ENCODE measurements at regions not wholly inside any gene's neighbourhood (a gene's known extent, or its start where the extent isn't known, plus 50 kb on each side); places are given as distances from the start of the nearest gene placed in this dataset.

DNA sequence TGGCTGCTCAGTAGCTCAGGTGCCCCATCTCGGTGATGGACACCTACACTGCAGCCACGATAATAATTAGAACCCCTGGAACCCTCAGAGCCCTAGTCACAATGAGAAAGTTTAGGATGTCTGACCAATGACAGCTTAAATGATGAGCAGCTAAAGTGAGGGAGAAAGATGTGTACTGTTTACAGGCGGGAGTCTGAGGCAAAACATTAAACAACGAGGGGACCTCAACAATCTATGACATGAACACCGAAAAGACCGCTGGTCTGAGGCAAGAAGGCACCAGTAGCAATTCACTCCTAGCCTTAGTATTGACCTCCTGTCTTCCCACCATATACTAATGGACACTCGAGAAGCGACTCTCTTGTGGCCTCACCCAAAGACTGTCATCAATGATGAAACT is 369.5 kb upstream of the SMIM31 start:
- no peaks in the 10 kb centered on the region for H3K4me1 Mint-ChIP-seq (ENCODE audit: insufficient read depth, unreplicated experiment)
- BruUV-seq (replicated peaks) = no TSS peak
- H3K27me3 Mint-ChIP-seq (ENCODE audit: insufficient read depth, unreplicated experiment) = no peaks in the 10 kb centered on the region
- no peak overlapping the region for H3K27ac Mint-ChIP-seq (ENCODE audit: low read depth, unreplicated experiment)
- H3K4me3 Mint-ChIP-seq (ENCODE audit: unreplicated experiment) = no peak overlapping the region
- no peak for TF ChIP-seq CTCF (IDR thresholded peaks at IDR 0.05; ENCODE audit: unreplicated experiment)
- ChIA-PET CTCF (no interaction called here), POLR2A (no interaction called here)
- no peaks in the 10 kb centered on the region for H3K36me3 Mint-ChIP-seq (ENCODE audit: insufficient read depth, unreplicated experiment)
- H3K9me3 Mint-ChIP-seq (ENCODE audit: unreplicated experiment) = no peaks in the 10 kb centered on the region
- intact Hi-C loops (cut with micrococcal nuclease) = loop anchor here (5.0 kb wide), 1 partner anchor 827 kb away; no protein-coding TSS in a partner anchor
- DNase-seq (ENCODE audit: unreplicated experiment) = no peak

GRCh38 chr4:164396439-164396838 is 357.5 kb upstream of the SMIM31 start:
- Mint-ChIP-seq H3K9me3 (ENCODE audit: unreplicated experiment) (no peaks in the 10 kb centered on the region), H3K36me3 (ENCODE audit: insufficient read depth, unreplicated experiment) (no peaks in the 10 kb centered on the region), H3K27me3 (ENCODE audit: insufficient read depth, unreplicated experiment) (no peaks in the 10 kb centered on the region), H3K27ac (ENCODE audit: low read depth, unreplicated experiment) (no peak overlapping the region), H3K4me1 (ENCODE audit: insufficient read depth, unreplicated experiment) (no peaks in the 10 kb centered on the region), H3K4me3 (ENCODE audit: unreplicated experiment) (no peak overlapping the region)
- ChIA-PET CTCF (interaction anchor here (0.9 kb wide), 1 partner anchor 109 kb away, joined by 3 read pairs; no protein-coding TSS in a partner anchor), POLR2A (interaction anchor here (1.4 kb wide), 1 partner anchor 9 kb away, joined by 3 read pairs; no protein-coding TSS in a partner anchor)
- no TSS peak for BruUV-seq (replicated peaks)
- DNase-seq (ENCODE audit: unreplicated experiment) = peak; percentile 24
- TF ChIP-seq CTCF (IDR thresholded peaks at IDR 0.05; ENCODE audit: unreplicated experiment) = no peak
- intact Hi-C loops (cut with micrococcal nuclease) = no loop called here

GRCh38 chr4:164402554-164402953 is 351.4 kb upstream of the SMIM31 start:
- intact Hi-C loops (cut with micrococcal nuclease) = no loop called here
- Mint-ChIP-seq H3K27me3 (ENCODE audit: insufficient read depth, unreplicated experiment) (no peaks in the 10 kb centered on the region), H3K9me3 (ENCODE audit: unreplicated experiment) (no peaks in the 10 kb centered on the region), H3K4me3 (ENCODE audit: unreplicated experiment) (no peak overlapping the region), H3K4me1 (ENCODE audit: insufficient read depth, unreplicated experiment) (peaks cover 7% of the 10 kb centered on the region), H3K27ac (ENCODE audit: low read depth, unreplicated experiment) (no peak overlapping the region), H3K36me3 (ENCODE audit: insufficient read depth, unreplicated experiment) (no peaks in the 10 kb centered on the region)
- DNase-seq (ENCODE audit: unreplicated experiment) = no peak
- BruUV-seq (replicated peaks) = no TSS peak
- ChIA-PET CTCF (no interaction called here), POLR2A (no interaction called here)
- no peak for TF ChIP-seq CTCF (IDR thresholded peaks at IDR 0.05; ENCODE audit: unreplicated experiment)

DNA sequence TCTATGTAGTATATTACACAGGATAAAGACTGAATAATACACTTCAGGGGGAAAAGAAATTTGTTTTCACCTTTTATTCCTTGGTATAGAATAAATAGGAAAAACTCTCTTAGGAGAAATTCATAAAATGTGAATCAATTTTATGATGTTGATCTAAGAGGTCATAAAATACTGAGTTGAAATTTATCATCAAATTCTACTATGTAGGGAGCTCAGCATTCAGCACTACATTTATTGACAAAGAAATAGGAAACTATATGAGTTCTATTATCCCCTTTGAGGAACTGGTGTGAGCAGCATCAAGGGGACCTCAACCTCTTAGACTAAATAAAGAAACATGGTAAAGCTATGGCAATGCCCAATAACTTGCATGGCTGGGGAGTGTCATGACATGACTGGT is 348.2 kb upstream of the SMIM31 start:
- intact Hi-C loops (cut with micrococcal nuclease) = no loop called here
- ChIA-PET CTCF (no interaction called here), POLR2A (interaction anchor here (0.9 to 1.1 kb wide), 2 partner anchors 10 kb away, joined by 3 to 5 read pairs; no protein-coding TSS in a partner anchor)
- H3K4me1 Mint-ChIP-seq (ENCODE audit: insufficient read depth, unreplicated experiment) = peaks cover 7% of the 10 kb centered on the region
- no peak overlapping the region for H3K4me3 Mint-ChIP-seq (ENCODE audit: unreplicated experiment)
- TF ChIP-seq CTCF (IDR thresholded peaks at IDR 0.05; ENCODE audit: unreplicated experiment) = no peak
- H3K27me3 Mint-ChIP-seq (ENCODE audit: insufficient read depth, unreplicated experiment) = no peaks in the 10 kb centered on the region
- no TSS peak for BruUV-seq (replicated peaks)
- H3K9me3 Mint-ChIP-seq (ENCODE audit: unreplicated experiment) = no peaks in the 10 kb centered on the region
- no peaks in the 10 kb centered on the region for H3K36me3 Mint-ChIP-seq (ENCODE audit: insufficient read depth, unreplicated experiment)
- H3K27ac Mint-ChIP-seq (ENCODE audit: low read depth, unreplicated experiment) = no peak overlapping the region
- DNase-seq (ENCODE audit: unreplicated experiment) = no peak

Data from MCF 10A (cell line).